ENCODE measurements at regions not wholly inside any gene's neighbourhood (a gene's known extent, or its start where the extent isn't known, plus 50 kb on each side); places are given as distances from the start of the nearest gene placed in this dataset.

DNA sequence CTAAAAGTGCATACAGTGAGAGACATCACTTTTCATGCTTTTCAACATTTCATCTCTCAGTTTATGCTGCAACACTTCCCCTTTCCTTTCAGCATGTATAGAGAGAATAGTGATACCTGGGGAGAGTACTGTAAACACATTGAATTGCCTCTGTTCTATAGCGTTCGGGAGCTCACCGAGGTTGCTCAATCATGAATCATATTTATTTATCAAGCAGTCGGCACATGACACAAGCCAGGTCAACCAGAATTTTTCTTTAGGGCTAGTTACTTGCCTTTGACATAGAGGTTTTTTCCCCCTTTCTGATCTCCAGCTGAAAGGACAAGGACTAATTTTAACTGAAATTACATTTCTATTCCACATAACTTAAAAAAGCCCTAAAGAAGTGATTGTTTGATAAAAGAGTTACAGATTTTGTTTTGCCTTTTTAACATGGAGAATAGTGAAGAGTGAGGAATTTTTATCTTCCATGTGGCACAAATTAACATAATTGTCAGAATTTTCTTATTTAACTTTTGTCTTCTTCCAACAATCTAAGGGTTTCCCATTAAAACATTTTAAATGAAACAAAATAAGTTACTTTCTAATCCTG lies 690.9 kb upstream of the TMEFF2 start:
- Mint-ChIP-seq H3K4me1 (no peaks in the 10 kb centered on the region), H3K9me3 (no peaks in the 10 kb centered on the region), H3K4me3 (no peak overlapping the region), H3K27ac (no peak overlapping the region), H3K27me3 (ENCODE audit: low read depth) (no peaks in the 10 kb centered on the region), H3K36me3 (ENCODE audit: low read depth) (no peaks in the 10 kb centered on the region)
- TF ChIP-seq, protein P1, sequence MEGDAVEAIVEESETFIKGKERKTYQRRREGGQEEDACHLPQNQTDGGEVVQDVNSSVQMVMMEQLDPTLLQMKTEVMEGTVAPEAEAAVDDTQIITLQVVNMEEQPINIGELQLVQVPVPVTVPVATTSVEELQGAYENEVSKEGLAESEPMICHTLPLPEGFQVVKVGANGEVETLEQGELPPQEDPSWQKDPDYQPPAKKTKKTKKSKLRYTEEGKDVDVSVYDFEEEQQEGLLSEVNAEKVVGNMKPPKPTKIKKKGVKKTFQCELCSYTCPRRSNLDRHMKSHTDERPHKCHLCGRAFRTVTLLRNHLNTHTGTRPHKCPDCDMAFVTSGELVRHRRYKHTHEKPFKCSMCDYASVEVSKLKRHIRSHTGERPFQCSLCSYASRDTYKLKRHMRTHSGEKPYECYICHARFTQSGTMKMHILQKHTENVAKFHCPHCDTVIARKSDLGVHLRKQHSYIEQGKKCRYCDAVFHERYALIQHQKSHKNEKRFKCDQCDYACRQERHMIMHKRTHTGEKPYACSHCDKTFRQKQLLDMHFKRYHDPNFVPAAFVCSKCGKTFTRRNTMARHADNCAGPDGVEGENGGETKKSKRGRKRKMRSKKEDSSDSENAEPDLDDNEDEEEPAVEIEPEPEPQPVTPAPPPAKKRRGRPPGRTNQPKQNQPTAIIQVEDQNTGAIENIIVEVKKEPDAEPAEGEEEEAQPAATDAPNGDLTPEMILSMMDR (IDR thresholded peaks at IDR 0.05; ENCODE audit: unreplicated experiment in 3 of 3), result no peak

- Mint-ChIP-seq H3K27me3 (ENCODE audit: low read depth) (no peaks in the 10 kb centered on the region), H3K4me3 (no peak overlapping the region), H3K27ac (no peak overlapping the region), H3K4me1 (no peaks in the 10 kb centered on the region), H3K9me3 (no peaks in the 10 kb centered on the region), H3K36me3 (ENCODE audit: low read depth) (no peaks in the 10 kb centered on the region)
- TF ChIP-seq, protein P1 (IDR thresholded peaks at IDR 0.05; ENCODE audit: unreplicated experiment in 3 of 3), result no peak
Measured at GRCh38 chr2:192877159-192877558, 682.4 kb upstream of the TMEFF2 start.

DNA sequence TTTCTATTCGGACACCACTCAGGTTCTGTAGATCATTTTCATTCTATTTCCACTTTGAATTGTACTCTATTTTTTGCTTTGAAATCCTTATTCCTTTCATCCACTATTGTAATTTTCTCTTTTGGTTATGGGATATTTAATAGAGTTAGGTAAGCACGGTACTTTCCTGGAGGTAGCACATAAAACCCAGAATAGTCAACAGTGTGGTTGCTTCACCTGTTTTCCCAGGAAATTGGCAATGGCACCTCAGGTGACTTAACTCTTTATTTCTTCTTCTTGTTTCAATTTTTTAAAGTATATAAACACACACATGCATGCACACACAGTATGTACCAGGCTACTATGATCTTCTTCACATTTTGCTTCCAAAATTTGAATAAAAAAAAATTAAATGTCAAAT lies 682.0 kb upstream of the TMEFF2 start:
- Mint-ChIP-seq H3K9me3 (no peaks in the 10 kb centered on the region), H3K4me3 (no peak overlapping the region), H3K4me1 (no peaks in the 10 kb centered on the region), H3K27ac (no peak overlapping the region), H3K27me3 (ENCODE audit: low read depth) (no peaks in the 10 kb centered on the region), H3K36me3 (ENCODE audit: low read depth) (no peaks in the 10 kb centered on the region)
- TF ChIP-seq, protein P1 (IDR thresholded peaks at IDR 0.05; ENCODE audit: unreplicated experiment in 3 of 3), result no peak

GRCh38 chr2:192854706-192855105 lies 660.0 kb upstream of the TMEFF2 start:
- no peaks in the 10 kb centered on the region for H3K27me3 Mint-ChIP-seq (ENCODE audit: low read depth)
- H3K27ac Mint-ChIP-seq, result no peak overlapping the region
- no peaks in the 10 kb centered on the region for H3K36me3 Mint-ChIP-seq (ENCODE audit: low read depth)
- TF ChIP-seq, protein P1 (IDR thresholded peaks at IDR 0.05; ENCODE audit: unreplicated experiment in 3 of 3), result no peak
- H3K4me1 Mint-ChIP-seq, result no peaks in the 10 kb centered on the region
- H3K4me3 Mint-ChIP-seq, result no peak overlapping the region
- no peaks in the 10 kb centered on the region for H3K9me3 Mint-ChIP-seq

DNA sequence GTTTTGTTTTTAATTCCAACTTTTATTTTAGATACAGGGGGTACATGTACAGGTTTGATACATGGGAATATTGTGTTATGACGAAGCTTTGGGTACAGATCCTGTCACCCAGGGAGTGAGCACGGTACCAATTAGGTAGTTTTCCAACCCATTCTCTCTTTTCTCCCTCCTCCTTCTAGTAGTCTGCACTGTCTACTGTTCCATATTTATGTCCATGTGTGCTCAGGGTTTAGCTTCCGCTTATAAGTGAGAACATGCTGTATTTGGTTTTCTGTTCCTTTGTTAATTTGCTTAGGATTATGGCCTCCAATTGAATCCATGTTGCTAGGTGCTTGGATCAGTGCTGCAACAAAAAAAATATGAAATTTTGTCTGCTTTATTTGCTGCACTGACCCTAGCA lies 659.3 kb upstream of the TMEFF2 start:
- no peak overlapping the region for H3K4me3 Mint-ChIP-seq
- TF ChIP-seq, protein P1 (IDR thresholded peaks at IDR 0.05; ENCODE audit: unreplicated experiment in 3 of 3), result no peak
- no peaks in the 10 kb centered on the region for H3K4me1 Mint-ChIP-seq
- no peaks in the 10 kb centered on the region for H3K9me3 Mint-ChIP-seq
- H3K27ac Mint-ChIP-seq, result no peak overlapping the region
- H3K36me3 Mint-ChIP-seq (ENCODE audit: low read depth), result no peaks in the 10 kb centered on the region
- H3K27me3 Mint-ChIP-seq (ENCODE audit: low read depth), result no peaks in the 10 kb centered on the region

GRCh38 chr2:192828947-192829346 lies 634.2 kb upstream of the TMEFF2 start:
- Mint-ChIP-seq H3K4me3 (no peak overlapping the region), H3K27me3 (ENCODE audit: low read depth) (no peaks in the 10 kb centered on the region), H3K36me3 (ENCODE audit: low read depth) (no peaks in the 10 kb centered on the region), H3K9me3 (no peaks in the 10 kb centered on the region), H3K27ac (no peak overlapping the region), H3K4me1 (no peaks in the 10 kb centered on the region)
- TF ChIP-seq, protein P1 (IDR thresholded peaks at IDR 0.05; ENCODE audit: unreplicated experiment in 3 of 3), result no peak
